ENCODE measurements at regions not wholly inside any gene's neighbourhood (a gene's known extent, or its start where the extent isn't known, plus 50 kb on each side); places are given as distances from the start of the nearest gene placed in this dataset.

- no peak for DNase-seq
These were observed 83.0 kb downstream of the TMEM174 start for GRCh38 chr5:73256012-73256411.

- DNase-seq, result no peak
These were observed 81.6 kb downstream of the TMEM174 start for GRCh38 chr5:73254642-73255041.

DNA sequence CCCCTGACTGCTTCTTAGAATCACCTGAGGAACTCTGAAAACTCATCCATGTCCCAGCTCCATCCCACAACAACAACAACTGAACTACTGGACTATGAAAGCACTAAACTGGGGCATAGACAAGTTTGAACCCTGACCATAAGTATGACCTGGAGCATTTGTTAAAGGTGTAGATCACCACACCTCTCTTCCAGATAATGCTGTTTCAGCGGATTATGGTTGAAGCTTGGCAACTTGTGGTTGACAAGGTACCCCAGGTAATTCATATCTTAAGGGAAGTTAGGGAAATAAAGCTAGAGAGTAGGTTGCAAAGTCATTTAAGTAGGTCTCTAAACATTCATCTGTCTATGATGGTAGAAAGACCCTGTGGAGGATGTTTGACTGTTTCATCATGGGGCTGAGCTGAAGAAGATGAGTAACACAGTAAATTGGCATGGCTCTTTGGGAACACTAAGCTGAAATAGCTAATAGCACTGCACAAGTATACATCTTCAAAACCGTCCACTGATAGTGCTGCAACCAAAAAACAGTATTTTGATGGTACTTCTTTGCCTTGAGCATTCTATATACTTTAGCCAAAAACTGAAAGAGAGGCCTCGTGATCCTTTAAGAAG, 80.2 kb downstream of the TMEM174 start:
- DNase-seq, result no peak

- DNase-seq, result no peak
These were observed 77.7 kb downstream of the TMEM174 start for GRCh38 chr5:73250645-73251044.

- no peak for DNase-seq
These were observed 69.7 kb downstream of the TMEM174 start for GRCh38 chr5:73242735-73243134.

DNA sequence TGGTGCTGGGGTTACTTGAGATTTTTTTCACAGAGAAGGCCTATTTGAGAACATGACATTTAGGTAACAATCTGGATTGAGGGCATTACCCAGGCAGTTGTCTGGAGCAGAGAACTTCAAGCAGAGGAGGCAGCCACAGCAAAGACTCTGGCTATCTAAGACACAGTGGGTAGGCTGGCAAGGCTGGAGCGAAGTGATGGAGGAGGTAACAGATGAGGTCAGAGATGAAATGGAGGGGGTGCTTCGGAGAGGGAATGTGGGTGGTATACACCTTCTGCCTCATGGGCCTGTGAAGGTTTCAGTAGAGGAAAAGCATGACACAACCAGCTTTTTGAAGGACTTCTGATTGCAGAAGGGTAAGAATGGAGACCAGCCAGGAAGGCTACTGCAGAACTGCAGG, 65.9 kb downstream of the TMEM174 start:
- no peak for DNase-seq

- DNase-seq, result no peak
These were observed 63.6 kb downstream of the TMEM174 start for GRCh38 chr5:73236541-73237128.

DNA sequence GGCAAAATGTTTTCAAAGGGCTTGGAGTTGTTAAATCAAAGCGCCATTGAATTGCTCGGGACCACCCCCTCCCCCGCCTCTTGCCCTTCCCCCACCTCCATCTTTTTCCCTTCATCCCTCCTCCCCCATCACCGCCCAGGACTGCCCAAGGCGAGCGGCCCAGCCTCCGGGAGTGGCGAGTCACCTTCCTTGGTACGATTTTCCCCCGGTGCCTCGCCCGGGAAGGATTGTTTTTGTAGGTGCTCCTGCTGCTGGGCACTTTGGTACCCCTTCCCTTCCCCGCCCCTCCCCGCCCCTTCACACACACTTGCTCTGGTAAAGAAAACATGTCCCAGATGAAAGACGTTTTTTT, 61.2 kb downstream of the TMEM174 start:
- no peak for DNase-seq

DNA sequence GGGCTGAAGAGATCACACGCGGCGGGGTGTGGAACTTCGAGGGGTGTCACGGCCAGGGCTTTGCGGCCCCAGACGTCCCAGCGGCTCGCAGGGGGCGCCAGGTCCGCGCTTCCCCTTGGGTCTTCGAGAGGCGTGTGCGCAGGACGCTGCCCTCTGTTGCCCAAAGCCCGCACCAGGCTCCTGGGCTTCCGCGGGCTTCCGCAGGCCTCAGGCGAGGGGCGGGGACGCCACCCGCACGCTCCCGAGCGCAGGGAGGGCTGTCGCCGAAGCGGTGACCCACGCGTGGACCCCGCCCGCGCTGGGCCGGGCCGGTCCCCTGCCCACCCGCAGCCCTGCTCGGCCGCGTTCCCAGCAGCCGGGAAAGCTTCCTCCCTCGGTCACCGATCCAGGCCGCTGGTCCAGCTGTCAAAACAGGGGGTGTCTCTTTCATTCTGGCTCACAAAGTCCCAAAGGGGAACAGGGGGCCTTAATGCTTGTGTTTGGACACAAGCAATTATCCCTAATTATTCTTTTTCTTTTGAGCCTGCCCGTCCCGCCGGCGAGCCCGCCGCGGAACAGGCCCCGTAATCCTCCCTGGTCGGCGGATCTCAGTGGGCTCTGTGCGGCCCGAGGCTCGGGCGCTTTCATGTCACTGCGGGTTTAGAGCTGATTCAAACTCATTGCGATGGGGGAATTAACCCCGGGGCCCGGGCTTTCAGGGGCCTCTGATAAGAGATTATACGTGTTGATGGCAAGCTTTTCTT, 60.6 kb downstream of the TMEM174 start:
- DNase-seq, result no peak

DNA sequence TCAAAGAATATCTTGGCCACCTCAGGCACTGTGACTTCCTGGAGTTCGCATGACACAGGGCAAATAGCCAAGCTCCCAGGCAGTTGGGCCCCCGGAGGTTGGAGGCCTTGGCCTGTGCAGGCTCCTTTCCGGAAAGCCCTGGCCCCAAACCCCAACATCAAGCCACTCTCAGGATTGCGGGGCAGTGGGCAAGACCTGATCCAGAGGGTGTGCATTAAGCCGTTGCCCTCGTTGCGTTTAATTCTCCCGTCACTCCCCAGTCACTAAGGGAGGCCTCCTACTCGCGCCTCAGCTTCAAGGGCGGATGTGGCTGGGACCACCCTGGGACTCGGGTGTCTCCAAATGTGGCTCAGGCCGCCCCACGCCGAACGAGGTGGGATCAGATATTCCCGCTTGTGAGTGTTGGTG, 60.1 kb downstream of the TMEM174 start:
- no peak for DNase-seq

- no peak for DNase-seq
These were observed 59.5 kb downstream of the TMEM174 start for GRCh38 chr5:73232266-73233041.

DNA sequence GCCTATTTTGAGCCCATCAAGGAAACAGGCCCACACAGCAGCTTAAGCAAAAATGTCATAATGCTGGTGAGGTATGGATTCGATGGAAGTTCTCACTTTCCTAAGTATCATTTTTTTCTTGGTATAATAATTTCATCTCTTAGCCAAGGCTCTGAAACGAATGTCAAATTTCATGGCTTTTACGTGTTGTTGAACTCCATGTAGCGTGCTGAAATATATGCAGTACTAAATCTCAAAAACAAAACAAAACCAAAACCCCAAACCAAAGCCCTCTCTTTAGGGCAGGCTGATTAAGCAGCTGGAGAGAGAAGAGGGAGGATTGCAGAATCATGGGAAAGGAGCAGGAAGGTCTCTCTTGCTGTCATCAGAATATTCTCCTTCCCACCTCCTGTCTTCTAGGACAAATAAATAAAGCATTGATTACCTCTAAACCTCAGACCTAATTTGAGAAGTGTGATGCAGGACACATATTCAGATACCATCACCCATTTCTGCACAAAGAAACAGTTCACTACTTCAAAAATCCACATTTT, 58.3 kb downstream of the TMEM174 start:
- no peak for DNase-seq

GRCh38 chr5:73230264-73231245, 57.6 kb downstream of the TMEM174 start:
- DNase-seq, result no peak

DNA sequence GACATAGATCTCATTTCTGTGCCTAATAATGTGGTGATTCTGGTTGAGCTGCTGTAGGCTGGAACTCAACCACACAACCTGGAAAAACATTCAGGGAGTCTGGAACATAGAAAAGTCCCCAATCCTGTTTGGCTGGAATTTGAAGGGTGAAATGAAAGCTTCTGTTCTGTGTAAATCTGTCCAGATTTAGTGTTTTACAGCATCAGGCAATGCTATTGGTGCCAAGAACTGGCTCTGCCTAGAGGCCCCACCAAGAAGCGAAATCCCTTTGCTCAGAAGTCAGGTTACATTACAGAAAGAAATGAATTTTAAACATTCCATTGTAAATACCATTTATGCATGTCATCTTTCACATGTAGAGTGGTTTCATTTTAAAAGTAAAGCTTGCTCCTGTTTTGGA, 56.3 kb downstream of the TMEM174 start:
- no peak for DNase-seq

- DNase-seq, result no peak
These were observed 55.1 kb downstream of the TMEM174 start for GRCh38 chr5:73228052-73228451.

All from amniotic stem cell (primary cell).